Non-pigmented ciliary epithelial cell (primary cell): ENCODE measurements at regions not wholly inside any gene's neighbourhood (a gene's known extent, or its start where the extent isn't known, plus 50 kb on each side); places are given as distances from the start of the nearest gene placed in this dataset.

Experiments
- DNase-seq: peaks from one replicate; pipeline ENCODE4 v3.0.0-alpha.2; 2010; ENCODE audit warnings: low read depth

DNA sequence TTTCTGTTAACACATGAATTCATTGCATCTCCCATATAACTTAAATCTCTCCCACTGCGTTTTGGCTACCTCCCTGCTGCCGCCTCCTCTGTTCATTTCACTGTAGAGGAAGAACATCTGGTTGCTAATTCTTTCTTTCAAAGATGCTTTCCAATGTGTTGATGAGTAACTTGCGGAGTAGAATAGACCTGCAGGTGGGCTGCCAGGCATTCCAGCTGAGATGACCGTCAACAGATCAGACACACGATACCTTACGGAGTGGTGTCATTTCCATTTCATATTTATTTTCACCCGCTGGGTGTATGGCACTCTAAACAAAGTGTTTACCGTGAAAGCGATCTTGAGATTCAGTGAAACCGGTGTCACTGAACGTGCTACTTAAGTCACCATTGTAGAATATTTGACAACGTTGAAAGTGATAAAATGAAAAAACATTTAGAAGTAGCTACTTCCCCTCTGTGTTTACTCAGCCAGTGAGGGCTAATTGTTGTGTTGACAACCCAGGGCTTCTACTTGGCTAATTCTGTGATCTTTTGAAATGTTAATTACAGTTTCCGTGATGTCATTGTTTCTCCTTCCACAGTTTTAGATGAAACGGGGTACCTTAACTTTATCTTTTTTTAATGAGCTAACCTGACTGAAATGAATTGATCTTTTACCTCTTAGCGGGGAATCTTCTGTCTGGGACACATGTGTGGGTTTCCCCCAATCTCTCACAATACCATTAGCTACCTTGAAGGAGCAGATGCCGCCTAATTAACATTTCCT is 228.5 kb upstream of the ARGLU1 start:
- DNase-seq: no peak

DNA sequence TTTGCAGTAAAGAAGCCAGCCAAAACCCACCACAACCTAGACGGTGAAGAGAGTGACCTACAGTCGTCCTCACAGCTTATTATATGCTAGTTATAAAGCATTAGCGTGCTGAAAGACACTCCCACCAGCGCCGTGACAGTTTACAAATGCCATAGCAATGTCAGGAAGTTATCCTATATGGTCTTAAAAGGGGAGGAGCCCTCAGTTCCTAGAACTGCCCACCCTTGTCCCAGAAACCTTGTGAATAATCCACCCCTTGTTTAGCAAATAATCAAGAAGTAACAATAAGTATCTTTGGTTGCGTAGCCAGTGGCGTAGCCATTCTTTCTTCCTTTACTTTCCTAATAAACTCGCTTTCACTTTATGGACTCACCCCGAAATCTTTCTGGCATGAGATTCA is 227.9 kb upstream of the ARGLU1 start:
- DNase-seq: no peak

DNA sequence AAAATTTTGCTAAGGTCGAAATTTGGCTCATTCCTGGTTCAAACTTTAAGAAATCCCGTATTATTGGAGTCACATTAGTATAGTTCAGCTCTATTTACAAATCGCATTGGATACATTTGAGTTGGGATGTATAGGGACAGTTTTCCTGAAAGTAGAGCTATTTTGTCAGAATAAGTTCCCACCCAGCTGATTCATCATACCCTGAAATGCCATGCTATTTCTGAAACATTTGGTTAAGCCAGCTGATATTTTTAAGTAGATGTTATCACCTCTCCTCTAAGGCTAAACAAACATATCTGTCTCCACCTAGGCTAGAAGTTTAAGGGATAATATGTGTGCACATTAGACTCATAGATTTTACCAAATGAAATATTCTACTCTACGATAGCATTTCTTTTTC is 226.2 kb upstream of the ARGLU1 start:
- DNase-seq: no peak

DNA sequence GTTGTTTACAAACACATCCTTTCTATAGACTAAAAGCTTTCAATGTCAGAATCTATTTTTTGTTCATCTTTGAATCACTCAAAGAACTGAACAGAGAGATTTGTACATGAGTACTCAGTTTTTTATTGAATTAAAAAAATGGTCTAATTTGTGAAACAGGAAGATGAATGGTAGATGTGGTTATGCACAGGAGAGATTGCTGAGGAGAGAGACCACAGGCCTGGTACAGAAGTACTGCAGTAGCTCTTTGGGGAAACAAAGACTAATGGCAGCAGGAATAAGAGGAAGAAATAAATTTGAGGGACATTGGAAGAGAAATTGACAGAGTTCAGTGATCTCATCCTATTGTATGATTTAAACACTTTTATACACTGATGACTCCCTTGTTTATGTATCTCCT is 222.0 kb upstream of the ARGLU1 start:
- DNase-seq: no peak

DNA sequence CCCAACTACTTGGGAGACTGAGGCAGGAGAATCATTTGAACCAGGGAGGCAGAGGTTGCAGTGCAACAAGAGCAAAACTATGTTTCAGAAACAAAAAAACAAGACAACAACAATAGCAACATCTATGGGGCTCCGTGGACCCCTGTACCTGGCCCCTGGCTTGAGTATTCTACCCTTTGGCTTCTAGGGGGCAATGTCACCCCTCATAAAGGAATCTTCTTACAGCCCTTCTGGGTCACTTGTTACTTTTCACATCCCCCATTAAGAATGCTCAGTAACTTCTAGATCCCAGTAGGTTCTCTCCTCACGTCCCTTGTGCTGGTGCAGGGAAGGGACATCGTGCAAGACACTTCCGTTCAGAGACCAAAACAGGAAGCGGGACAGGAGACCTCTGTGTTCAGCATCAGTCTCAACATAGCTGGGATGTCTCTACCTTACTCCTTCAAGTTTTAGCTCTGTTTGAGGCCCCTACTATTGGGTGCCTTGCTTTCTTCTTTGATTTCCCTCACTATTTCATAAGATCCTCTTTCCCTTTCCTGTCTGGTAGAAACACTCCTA is 218.1 kb upstream of the ARGLU1 start:
- no peak for DNase-seq

DNA sequence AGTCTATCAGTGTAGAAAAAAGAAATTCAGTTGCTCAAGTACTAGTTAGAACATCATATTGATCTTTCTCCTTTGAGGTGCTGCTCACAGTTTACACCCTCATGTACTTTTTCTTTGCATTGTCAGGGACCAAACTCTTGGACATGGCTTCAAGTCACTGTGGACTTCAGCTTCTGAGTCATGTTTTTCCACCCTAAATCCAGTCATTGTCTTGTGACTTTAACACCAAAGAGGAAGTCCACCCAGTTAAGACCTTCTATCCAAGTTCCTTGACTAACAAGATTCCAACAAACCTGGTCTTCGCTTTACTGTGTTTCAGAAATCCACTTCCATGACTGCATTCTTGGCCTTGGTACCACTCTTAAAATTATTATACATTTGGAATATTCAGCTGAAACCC is 206.7 kb upstream of the ARGLU1 start:
- DNase-seq: no peak

DNA sequence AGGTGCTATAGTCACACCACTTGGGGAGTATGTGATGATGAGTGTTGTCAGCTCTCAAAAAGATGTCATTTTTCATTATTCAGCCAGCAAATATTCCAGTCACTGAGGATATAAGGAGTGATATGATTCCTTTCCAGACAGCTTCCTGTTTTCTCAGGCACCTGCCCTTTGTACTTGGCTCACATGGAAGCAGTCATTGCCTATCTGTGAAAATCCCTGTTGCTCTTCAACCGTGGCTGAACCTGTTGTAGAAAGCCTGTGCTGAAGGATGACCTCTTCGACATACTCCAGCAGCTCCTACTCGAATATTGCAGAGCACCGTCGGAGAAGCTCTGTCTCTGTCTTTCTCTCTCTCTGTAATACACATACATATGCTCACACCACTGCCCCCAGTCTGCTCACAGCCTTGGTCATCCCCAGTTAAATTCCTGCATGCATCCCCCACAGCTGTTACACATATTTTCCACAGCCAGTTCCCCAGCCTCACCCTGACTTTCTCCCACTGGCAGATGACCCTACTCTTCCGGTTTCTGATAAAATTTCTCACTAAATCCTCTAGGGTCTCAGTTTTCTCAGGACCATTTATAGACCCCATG is 204.2 kb upstream of the ARGLU1 start:
- DNase-seq: no peak

DNA sequence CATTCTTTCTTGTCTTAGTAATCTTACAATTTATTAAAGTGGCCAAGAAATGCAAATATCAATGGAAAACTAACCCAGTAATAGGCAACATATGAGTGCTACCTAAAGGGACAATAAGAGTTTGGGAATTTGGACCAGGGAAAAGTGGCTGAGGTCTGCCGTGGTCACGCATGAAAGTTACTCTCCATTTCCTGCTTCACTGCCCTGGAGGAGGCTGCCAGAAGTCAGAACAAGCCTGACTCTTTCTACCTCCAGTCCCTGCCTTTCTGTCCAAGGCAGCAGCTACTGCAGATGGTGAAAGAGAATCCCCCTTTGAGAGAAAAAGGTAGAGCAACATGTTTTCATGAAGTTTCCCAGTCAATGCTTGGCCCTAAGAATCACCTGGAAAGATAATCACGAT is 201.1 kb upstream of the ARGLU1 start:
- DNase-seq: no peak

DNA sequence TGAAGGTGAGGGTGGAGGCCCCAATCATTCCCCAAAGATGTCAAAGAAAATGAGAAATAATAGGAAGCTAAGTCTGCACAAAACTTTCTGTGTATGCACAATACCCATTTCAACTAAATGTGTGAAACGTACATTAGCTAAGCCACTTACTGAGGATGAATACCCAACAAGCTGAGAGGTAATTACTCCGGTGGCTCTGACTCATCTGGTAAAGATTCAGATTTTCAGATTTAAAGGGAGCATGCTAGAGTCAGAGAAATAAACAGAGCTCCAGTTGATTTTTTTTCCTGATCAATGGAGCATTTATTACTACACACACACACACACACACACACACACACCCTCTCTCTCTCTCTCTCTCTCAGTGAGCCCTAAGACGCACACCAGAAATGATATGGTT is 194.8 kb upstream of the ARGLU1 start:
- no peak for DNase-seq

DNA sequence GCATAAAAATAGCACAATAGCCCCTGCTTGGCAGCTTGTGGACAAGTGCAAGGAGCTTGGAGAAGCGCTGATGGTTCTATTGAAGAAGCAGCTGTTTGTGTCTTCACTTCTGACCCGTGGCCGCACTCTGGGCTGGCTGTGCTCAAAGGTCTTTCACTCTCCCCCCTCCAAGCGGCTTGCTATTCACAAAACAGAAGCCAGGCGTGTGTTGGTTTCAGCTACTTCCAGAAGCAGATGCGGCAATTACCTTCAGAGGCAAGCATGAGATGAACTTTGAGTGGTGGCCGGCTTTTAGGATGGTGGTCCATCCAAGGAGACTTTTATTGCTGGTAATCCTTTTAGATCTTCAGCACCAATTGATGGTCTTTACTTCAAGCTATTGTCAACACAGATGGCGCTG is 188.5 kb upstream of the ARGLU1 start:
- DNase-seq: no peak

DNA sequence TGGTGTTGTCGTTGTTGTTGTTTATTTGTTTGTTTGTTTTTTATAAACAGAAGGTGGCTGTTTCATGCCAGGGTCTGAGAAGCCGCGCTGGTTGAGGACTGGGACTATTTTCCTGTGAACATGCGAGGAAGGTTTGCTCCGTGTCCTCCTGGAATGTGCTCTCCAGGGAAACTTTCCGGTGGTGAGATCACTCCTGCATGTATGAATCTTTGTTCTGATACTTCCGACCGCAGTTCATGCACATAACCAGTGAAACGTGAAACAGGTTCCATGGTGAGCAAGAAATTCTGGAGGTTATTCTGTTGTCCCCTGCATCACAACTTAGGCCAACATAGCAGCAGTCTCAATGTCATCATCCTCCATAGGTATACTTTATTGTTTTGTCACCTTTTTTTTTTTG is 187.6 kb upstream of the ARGLU1 start:
- peak; percentile 44 for DNase-seq

DNA sequence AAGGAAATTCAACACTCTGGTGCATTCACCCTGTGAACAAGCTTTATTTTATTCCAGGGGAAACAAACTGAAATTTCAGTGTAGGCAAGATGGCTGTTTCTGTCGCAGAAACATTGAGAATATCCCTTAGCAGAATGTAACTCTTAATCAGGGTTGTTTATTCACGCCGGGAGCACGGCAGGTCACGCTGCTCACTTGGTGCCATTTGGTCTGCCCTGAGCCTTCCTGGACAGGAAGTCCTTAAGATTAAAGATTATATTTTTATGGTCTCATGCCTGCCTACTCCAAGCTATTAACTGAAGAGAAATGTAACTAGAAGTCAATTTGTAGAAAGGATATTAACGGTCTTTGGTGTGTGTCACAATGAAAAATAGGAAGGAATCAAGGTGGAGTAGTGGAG is 185.3 kb upstream of the ARGLU1 start:
- DNase-seq: no peak

DNA sequence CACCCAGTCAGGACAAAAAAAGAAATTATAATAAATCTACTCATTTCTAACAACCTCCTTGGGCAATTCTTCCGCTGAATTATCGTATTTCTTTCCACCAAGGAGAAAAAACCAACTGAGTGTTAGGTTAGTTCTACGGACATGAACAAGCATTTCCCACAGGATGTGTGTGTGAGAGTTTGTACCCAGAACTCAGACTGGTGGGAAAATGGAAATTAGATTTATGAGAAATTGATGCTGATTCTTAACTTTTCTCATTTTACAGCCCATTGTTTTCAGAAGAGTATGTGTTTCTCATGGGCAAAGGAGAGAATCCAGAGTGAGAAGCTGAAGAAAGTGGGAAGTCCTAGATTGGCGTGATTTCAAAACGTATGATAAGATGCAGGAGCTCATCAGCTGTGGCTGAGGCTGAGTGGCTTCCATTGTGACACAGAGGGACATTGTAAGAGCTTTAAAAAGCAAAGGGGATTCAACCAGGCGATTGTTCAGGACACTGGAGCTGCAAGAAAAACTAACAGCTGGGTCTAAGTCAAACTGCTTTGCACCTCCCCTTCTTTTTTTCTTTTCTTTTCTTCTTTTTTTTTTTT is 184.7 kb upstream of the ARGLU1 start:
- DNase-seq: no peak

DNA sequence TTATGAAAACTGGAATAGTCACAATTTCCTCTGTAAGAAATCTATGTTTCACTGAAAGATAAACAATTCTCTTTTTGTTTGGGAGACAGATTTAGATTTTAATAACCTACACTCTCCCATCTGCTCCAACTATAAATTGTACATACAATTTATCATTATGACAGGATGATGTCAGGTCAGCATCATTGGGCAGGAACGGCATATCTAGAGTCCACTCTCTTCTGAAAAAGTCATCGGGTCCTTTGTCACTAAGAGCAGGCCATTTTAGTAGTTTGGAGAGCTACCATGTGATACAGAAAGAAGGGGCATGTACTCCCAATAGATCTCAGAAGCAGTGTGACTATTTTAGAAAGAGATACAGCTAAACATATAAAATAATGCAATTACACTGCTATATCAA is 180.8 kb upstream of the ARGLU1 start:
- DNase-seq: no peak

DNA sequence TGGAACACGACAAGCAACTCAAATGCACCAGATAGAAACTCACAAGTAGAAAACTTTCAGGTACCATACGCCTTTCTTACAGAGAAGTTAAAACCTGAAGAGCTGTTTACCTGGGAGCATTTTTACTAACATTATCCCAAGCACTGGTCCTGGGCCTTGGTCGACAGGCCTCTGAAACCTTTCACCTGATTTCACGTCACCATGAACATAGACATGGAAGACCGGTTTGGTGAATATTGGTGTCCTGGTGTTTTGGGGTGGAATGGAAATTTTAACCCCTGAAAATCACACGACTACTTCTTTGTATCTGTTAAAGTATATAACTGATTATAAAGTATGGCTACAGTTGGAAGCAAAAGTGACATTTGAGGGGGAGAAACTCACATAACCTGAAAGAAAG is 176.6 kb upstream of the ARGLU1 start:
- no peak for DNase-seq

DNA sequence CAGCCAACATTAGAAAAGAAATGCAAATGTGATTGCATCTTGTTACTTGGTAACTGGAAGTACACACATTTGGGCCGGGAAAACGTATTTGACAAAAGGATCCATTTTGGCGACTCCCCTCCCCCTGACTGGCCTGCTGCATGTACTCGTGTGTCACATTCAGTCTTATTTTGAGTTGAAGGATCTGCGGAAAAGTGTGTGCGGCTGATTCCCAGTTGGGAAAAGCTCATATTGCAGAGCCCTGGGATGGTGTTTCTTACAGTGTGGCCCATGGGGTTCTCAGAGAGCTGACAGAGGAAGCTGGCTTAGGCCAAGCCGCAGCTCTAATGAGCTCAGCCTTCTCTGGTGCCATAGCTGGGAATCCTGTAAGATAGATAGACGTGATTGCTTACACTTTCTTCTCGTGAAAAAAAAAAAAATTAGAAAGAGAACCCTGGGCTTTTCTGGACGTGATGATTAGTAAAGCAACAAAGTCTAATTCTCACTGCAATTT is 170.3 kb upstream of the ARGLU1 start:
- DNase-seq: no peak

DNA sequence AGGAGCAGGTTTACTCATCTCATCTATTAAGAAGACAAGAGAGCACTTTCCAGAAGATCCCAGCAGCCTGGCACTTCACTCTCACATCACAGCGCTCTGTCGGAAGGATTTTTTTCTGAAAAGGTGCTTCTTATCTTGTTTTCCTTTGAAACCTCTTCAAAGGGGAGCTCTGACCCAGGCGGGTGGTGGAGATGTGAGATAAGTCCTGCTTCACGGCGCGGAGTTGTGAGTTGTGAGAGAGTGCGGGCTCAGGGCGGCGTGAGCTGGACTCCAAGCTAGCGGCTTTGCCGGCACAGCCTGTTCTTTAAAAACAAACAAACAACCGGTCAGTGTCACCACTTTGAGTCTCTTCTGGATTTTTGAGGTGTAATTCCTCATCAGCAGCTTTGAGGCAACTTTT is 169.0 kb upstream of the ARGLU1 start:
- DNase-seq: no peak

DNA sequence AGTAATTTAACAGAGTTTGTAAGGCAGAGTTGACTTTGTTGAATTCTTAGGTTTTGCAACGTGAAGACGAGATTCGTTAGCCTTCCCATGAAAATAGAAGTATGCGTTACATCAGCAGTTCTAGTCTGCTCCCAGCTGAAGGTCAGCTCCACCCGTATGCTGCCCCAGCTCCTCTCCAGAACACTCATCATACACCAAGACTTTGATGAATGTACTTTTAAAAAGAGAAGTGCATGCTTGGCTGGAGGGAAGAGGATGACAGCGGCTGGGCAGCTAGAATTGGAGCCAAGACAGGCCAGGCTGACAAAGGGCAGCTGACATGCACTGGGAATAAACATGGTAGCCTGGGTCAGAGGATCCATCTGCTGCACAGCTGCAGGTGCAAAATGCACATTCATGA is 166.3 kb upstream of the ARGLU1 start:
- no peak for DNase-seq

DNA sequence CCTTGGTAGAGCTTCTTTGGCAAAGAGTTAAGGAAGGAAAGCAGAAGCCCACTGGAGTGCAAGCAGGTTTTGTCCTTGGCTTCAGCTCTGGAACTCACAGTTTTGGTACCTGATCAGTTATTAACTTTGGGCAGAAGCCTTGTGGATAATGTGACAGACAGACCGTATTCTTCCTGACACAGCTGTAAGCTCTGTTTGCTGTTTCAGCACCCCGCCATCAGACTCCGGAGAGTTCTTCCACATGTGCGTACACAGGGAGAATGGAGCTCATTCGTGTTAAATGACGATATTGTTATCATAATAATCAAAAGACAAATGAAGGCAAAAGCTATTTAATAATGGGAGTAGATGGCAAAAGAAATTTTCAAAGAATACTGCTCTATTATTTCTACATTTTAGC is 155.1 kb upstream of the ARGLU1 start:
- no peak for DNase-seq

DNA sequence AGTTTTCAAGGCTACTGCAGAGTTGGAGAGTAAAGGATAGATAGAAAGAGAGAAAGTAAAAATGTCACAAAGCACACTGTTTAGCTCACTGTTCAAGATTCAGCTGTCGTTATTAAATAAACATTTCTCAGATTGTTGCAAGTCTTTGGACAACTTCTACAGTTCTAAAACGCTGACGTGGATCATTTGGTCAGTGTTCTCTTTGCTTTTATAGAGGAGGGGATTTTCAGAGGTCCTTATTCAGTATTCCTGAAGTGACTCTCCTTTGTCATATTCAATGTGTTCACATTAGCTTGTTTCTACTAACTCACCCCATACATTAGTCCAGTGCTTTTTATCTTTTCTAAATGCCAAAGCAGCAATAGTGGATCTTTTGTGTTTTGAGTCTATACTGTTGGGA is 154.7 kb upstream of the ARGLU1 start:
- no peak for DNase-seq

DNA sequence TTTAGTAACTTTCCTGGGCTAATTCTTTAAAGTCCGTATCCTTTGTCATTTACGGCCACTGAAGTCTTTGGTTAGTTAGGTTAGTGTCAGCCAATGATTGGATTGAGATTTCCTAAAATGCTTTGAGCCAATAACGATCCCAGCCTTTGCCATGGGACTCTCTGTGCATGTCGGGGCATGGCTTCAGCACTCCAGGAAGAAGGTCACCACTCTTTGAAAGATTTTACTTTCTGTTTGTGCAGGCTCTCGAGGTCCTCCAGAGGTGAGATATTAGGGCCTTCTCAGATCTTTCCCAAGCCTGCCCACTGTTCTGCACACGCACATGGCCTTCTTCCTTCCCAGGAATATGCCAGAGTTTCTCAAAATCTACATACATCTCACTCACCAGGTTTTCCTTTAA is 153.7 kb upstream of the ARGLU1 start:
- no peak for DNase-seq

DNA sequence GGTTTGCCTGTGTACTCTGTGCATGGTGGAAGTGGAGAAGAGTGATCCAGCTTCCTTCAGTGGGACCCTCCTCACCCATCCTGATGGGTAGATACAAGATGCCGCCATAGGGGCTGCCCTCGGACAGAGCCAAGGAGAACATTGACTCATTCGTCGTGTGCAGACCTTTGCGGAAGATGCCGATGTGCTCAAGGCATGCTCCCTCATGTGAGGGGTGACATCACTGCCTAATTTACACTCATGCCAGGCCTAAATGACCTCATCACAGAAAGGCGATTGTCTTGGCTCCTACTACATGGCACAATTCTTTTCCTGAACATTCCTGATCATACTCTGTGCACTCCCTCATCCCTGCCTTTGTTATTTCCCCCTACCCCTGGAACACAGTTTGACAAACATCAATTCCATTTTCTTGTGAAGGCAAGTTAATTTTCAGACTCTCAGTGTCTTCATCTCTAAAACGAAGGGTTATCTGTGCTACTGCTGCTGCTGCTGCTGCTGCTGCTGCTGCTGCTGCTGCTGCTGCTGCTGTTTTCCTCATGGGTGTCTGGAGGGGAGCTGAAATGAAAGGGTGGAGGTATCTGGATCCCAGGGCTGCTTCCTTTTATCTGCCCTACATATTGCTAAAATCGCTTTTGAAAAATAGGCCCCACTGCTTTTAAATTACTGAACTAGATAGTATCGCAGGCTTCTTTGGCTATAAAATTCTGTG is 146.5 kb upstream of the ARGLU1 start:
- no peak for DNase-seq

DNA sequence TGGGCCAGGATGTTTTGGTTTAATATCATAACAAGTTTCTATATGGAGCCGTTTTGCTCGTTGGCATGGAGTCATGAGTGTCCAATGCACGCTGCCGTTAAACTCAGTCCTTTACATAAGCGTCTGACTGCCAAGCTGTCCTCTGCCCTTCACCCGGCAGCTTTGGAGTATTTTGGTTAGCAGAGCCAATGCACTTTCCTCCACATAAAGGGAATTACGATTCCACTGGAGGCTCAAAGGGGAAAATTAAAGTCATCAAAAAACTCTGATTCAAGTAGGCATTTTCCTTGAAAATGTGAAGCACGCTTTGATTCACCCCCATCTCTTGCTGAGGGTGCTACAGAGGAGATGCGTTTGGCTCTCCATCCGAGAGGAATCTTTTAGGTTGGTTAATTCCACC is 144.4 kb upstream of the ARGLU1 start:
- no peak for DNase-seq
